ENCODE measurements at regions not wholly inside any gene's neighbourhood (a gene's known extent, or its start where the extent isn't known, plus 50 kb on each side); places are given as distances from the start of the nearest gene placed in this dataset.

GRCh38 chr14:26204366-26204727, 393.5 kb downstream of the NOVA1 start:
- H3K9me3 ChIP-seq = peaks cover 0 to 5% (median 0%) of the 10 kb centered on the region in 8 donors
- WGBS, 5 donors = 40 to 48% (median 43%) methylated on average over 5 of the region's 5 CpGs
- peaks cover 0 to 23% (median 11%) of the 10 kb centered on the region in 7 donors for H3K27me3 ChIP-seq (replicated peaks in 1 of 7)
- H3K4me3 ChIP-seq = peak overlapping the region in 4 of 8 donors; percentile 21 to 60 (median 32)
- TF ChIP-seq POLR2AphosphoS5 (IDR thresholded peaks at IDR 0.05) (no peak), CTCF (IDR thresholded peaks at IDR 0.05 in 8 of 11, conservative IDR thresholded peaks at IDR 0.05 in 3 of 11) (no peak), POLR2A (IDR thresholded peaks at IDR 0.05) (no peak)
- H3K36me3 ChIP-seq = no peaks in the 10 kb centered on the region
- intact Hi-C loops (cut with DNase I; ENCODE audit: low total_unique reads) = no loop called here
- no peak for DNase-seq
- H3K27ac ChIP-seq = no peak overlapping the region
- no peaks in the 10 kb centered on the region for H3K4me1 ChIP-seq

GRCh38 chr14:26200687-26201086, 397.1 kb downstream of the NOVA1 start:
- intact Hi-C loops (cut with DNase I; ENCODE audit: low total_unique reads) = no loop called here
- H3K9me3 ChIP-seq = peaks cover 0 to 5% (median 0%) of the 10 kb centered on the region in 8 donors
- WGBS, 5 donors = 83 to 93% (median 89%) methylated on average over 3 of the region's 3 CpGs
- TF ChIP-seq POLR2A (IDR thresholded peaks at IDR 0.05) = no peak
- TF ChIP-seq POLR2AphosphoS5 (IDR thresholded peaks at IDR 0.05) = no peak
- TF ChIP-seq CTCF (IDR thresholded peaks at IDR 0.05 in 8 of 11, conservative IDR thresholded peaks at IDR 0.05 in 3 of 11) = no peak
- H3K36me3 ChIP-seq = no peaks in the 10 kb centered on the region
- peaks cover 0 to 14% (median 10%) of the 10 kb centered on the region in 7 donors for H3K27me3 ChIP-seq (replicated peaks in 1 of 7)
- no peaks in the 10 kb centered on the region for H3K4me1 ChIP-seq
- no peak overlapping the region for H3K27ac ChIP-seq
- no peak for DNase-seq
- H3K4me3 ChIP-seq = no peak overlapping the region

DNA sequence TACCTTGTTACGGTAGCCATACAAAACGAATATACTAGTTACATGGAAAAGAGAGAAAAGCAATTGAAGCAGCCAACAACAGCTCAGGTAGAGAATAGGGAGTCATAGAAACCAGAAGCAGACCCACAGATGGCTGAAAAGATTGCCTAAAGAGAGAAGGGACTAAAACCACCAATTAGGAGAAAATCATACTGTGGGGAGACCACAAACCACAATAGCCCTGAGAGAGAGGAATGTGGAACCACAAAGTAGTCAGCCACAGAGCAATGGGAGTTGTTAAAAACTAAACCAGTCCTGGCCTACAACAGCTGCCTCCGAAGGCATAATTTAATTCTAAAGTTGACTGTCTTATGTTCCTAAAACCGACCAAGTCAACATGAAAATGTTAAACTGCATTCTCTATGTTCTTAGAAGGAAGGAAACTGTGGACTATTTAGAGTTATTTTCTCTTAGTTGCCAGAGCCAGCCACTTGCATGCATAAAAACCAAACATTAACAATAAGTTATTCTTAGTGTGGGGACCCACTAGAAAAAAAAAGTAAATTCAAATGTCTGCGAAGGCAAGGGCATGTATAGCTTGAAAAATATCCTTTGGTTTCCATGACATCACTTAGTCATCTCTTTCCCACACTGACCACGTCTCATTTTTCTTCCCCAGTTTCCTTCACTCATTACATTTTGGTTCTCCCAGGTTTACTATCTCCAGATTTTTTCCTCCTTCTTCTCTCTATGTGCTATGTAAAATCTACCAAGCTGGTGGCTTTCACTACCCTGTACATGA, 398.1 kb downstream of the NOVA1 start:
- H3K27me3 ChIP-seq (replicated peaks in 1 of 7) = peaks cover 0 to 5% (median under 1%) of the 10 kb centered on the region in 7 donors
- H3K4me3 ChIP-seq = no peak overlapping the region
- no peaks in the 10 kb centered on the region for H3K36me3 ChIP-seq
- no peak for DNase-seq
- H3K27ac ChIP-seq = no peak overlapping the region
- no peaks in the 10 kb centered on the region for H3K4me1 ChIP-seq
- TF ChIP-seq POLR2AphosphoS5 (IDR thresholded peaks at IDR 0.05) (no peak), POLR2A (IDR thresholded peaks at IDR 0.05) (no peak), CTCF (IDR thresholded peaks at IDR 0.05 in 8 of 11, conservative IDR thresholded peaks at IDR 0.05 in 3 of 11) (no peak)
- intact Hi-C loops (cut with DNase I; ENCODE audit: low total_unique reads) = no loop called here
- H3K9me3 ChIP-seq = peaks cover 0 to 5% (median 0%) of the 10 kb centered on the region in 8 donors
- WGBS, 5 donors = 32 to 53% (median 38%) methylated on average over 6 of the region's 6 CpGs

DNA sequence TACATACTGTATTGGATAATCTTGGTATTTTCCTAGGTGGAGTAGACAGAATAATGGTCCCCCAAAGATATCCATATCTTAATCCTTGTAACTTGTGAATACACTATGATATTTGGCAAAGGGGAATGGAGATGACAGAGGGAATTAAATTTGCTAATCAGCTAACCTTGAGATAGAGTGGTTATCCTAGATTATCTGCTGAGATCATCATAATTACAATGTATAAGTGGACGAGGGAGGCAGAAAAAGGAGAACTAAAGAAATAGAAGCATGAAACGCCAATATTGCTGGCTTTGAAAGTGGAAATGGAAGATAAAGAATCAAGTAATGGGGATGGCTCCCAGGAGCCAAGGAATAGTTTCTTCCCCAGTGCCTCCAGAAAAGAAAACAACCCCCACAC, 398.7 kb downstream of the NOVA1 start:
- TF ChIP-seq CTCF (IDR thresholded peaks at IDR 0.05 in 8 of 11, conservative IDR thresholded peaks at IDR 0.05 in 3 of 11) = no peak
- TF ChIP-seq POLR2A (IDR thresholded peaks at IDR 0.05) = no peak
- no peak for TF ChIP-seq POLR2AphosphoS5 (IDR thresholded peaks at IDR 0.05)
- H3K9me3 ChIP-seq = peaks cover 0 to 5% (median 0%) of the 10 kb centered on the region in 8 donors
- no peak overlapping the region for H3K27ac ChIP-seq
- no peaks in the 10 kb centered on the region for H3K4me1 ChIP-seq
- H3K27me3 ChIP-seq (replicated peaks in 1 of 7) = no peaks in the 10 kb centered on the region
- WGBS, 5 donors = 8 to 21% (median 13%) methylated on average over 2 of the region's 2 CpGs
- H3K36me3 ChIP-seq = no peaks in the 10 kb centered on the region
- intact Hi-C loops (cut with DNase I; ENCODE audit: low total_unique reads) = no loop called here
- DNase-seq = no peak
- H3K4me3 ChIP-seq = no peak overlapping the region
